Natural killer cell (primary cell): ENCODE measurements at regions not wholly inside any gene's neighbourhood (a gene's known extent, or its start where the extent isn't known, plus 50 kb on each side); places are given as distances from the start of the nearest gene placed in this dataset.

Experiments
- ATAC-seq, 3 donors: fragments of 150-1000 bp in 2 of 3; fragments of 200-7000 bp in 1 of 3; cut with Tn5 transposase; 1 replicate in 1 of 3; 2 replicates in 2 of 3; pipeline ENCODE4 v1.10.0; 2021; ENCODE audit warnings: mild to moderate bottlenecking in 2 of 3, moderate library complexity in 2 of 3
- DNase-seq, 2 donors: peaks; one replicate each; pipeline versions ENCODE4 v3.0.0 to v3.0.0-alpha.2; 2013 to 2021; ENCODE audit warnings: mixed read lengths in 1 of 2
- H3K27ac ChIP-seq: one replicate; pipeline ENCODE4 v1.5.1; 2013; ENCODE audit warnings: mild to moderate bottlenecking, low read length
- H3K27me3 ChIP-seq: one replicate; pipeline ENCODE4 v1.6.1; 2013; ENCODE audit warnings: low read length; ENCODE audit not compliant: control insufficient read depth, insufficient read depth
- H3K36me3 ChIP-seq: one replicate; pipeline ENCODE4 v1.6.1; 2013; ENCODE audit warnings: low read length; ENCODE audit not compliant: control insufficient read depth, insufficient read depth
- H3K4me1 ChIP-seq: one replicate; pipeline ENCODE4 v1.6.1; 2013; ENCODE audit warnings: low read length; ENCODE audit not compliant: control insufficient read depth, insufficient read depth
- H3K4me3 ChIP-seq: one replicate; pipeline ENCODE4 v1.5.1; 2013; ENCODE audit warnings: low read length
- H3K9me3 ChIP-seq: one replicate; pipeline ENCODE4 v1.6.1; 2013; ENCODE audit warnings: low read length; ENCODE audit not compliant: control insufficient read depth, insufficient read depth
- H3K27ac Mint-ChIP-seq, 2 donors: one replicate each; pipeline ENCODE4 v1.8.0; 2022; ENCODE audit warnings: mild to moderate bottlenecking in 2 of 2, mixed read lengths in 2 of 2, moderate library complexity in 1 of 2
- H3K27me3 Mint-ChIP-seq, 2 donors: one replicate each; pipeline ENCODE4 v1.8.0; 2022; ENCODE audit warnings: low read depth in 2 of 2, mixed read lengths in 2 of 2
- H3K36me3 Mint-ChIP-seq: one replicate; pipeline ENCODE4 v1.8.0; 2022; ENCODE audit warnings: mixed read lengths
- H3K4me1 Mint-ChIP-seq, 2 donors: one replicate each; pipeline ENCODE4 v1.8.0; 2022; ENCODE audit warnings: mixed read lengths in 2 of 2
- H3K4me3 Mint-ChIP-seq: one replicate; pipeline ENCODE4 v1.8.0; 2022; ENCODE audit warnings: mild to moderate bottlenecking, moderate library complexity, mixed read lengths
- H3K9me3 Mint-ChIP-seq, 2 donors: one replicate each; pipeline ENCODE4 v1.8.0; 2022; ENCODE audit warnings: mixed read lengths in 2 of 2
- CTCF ChIP-seq: fragments of 200-600 bp; IDR thresholded peaks from one replicate; pipeline ENCODE4 v1.8.0; 2022; ENCODE audit warnings: antibody characterized with exemption
- WGBS: methylation state at CpG from one replicate; pipeline ENCODE4 v1.1.7; 2013; ENCODE audit warnings: missing lambda C conversion rate; ENCODE audit not compliant: insufficient coverage; 5-methylcytosine and 5-hydroxymethylcytosine counted together
- intact Hi-C: fragments of 100-400 bp; cut with micrococcal nuclease; formaldehyde crosslinking; loops from one replicate; pipeline ENCODE4 v1.14.2; 2022

- H3K4me3 Mint-ChIP-seq: no peak overlapping the region
- Histone ChIP-seq H3K9me3 (peaks cover 6% of the 10 kb centered on the region), H3K27me3 (no peaks in the 10 kb centered on the region), H3K36me3 (no peaks in the 10 kb centered on the region), H3K4me1 (no peaks in the 10 kb centered on the region), H3K27ac (no peak overlapping the region), H3K4me3 (no peak overlapping the region)
- no peaks in the 10 kb centered on the region for H3K4me1 Mint-ChIP-seq
- no peak for ATAC-seq
- no peak overlapping the region for H3K27ac Mint-ChIP-seq
- peaks cover 7% of the 10 kb centered on the region in 2 donors for H3K9me3 Mint-ChIP-seq
- no peaks in the 10 kb centered on the region for H3K27me3 Mint-ChIP-seq
- TF ChIP-seq CTCF: no peak
- intact Hi-C loops: no loop called here
- WGBS: 67% methylated on average over 8 of the region's 8 CpGs
- DNase-seq: no peak
- H3K36me3 Mint-ChIP-seq: no peaks in the 10 kb centered on the region
These were observed 867.1 kb upstream of the TENM3 start for GRCh38 chr4:181376058-181376457.

DNA sequence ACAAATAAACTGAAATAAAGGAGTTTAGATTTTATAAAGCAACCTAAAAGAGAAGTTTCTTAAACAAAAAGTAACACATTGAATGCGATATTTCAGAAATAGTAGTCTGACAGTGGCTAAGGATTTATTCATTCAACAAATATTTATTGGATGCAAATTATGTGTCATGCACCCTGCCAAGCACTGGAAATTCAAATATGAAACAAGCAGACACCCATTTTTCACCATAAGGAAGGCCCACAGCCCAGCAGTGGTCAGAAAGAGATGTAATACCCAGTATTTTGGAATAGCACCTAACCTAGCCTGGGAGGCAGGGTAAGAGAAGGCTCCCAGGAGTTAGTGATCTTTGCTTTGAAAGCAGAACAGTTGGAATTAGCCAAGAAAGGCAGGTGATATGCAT lies 855.1 kb upstream of the TENM3 start:
- no peak overlapping the region for H3K27ac ChIP-seq
- DNase-seq: no peak
- no peaks in the 10 kb centered on the region for H3K27me3 Mint-ChIP-seq
- H3K27me3 ChIP-seq: no peaks in the 10 kb centered on the region
- H3K9me3 Mint-ChIP-seq: peaks cover 8 to 9% of the 10 kb centered on the region in 2 donors
- H3K9me3 ChIP-seq: no peaks in the 10 kb centered on the region
- H3K4me3 ChIP-seq: no peak overlapping the region
- no peaks in the 10 kb centered on the region for H3K36me3 Mint-ChIP-seq
- H3K4me1 ChIP-seq: no peaks in the 10 kb centered on the region
- TF ChIP-seq CTCF: no peak
- ATAC-seq: no peak
- intact Hi-C loops: no loop called here
- no peaks in the 10 kb centered on the region for H3K4me1 Mint-ChIP-seq
- H3K36me3 ChIP-seq: no peaks in the 10 kb centered on the region
- no peak overlapping the region for H3K27ac Mint-ChIP-seq
- H3K4me3 Mint-ChIP-seq: no peak overlapping the region
- no CpG with 5 or more reads among the region's 1 CpG for WGBS

GRCh38 chr4:181416966-181417365 lies 826.2 kb upstream of the TENM3 start:
- H3K27ac ChIP-seq: no peak overlapping the region
- Mint-ChIP-seq H3K27ac (no peak overlapping the region), H3K4me3 (no peak overlapping the region), H3K27me3 (no peaks in the 10 kb centered on the region), H3K9me3 (peaks cover 5 to 15% of the 10 kb centered on the region in 2 donors), H3K36me3 (peaks cover 9% of the 10 kb centered on the region), H3K4me1 (no peaks in the 10 kb centered on the region)
- ATAC-seq (no peak), DNase-seq (no peak)
- no peaks in the 10 kb centered on the region for H3K27me3 ChIP-seq
- peaks cover 8% of the 10 kb centered on the region for H3K9me3 ChIP-seq
- TF ChIP-seq CTCF: no peak
- 100% methylated on average over 1 of the region's 1 CpG for WGBS
- no peaks in the 10 kb centered on the region for H3K4me1 ChIP-seq
- intact Hi-C loops: no loop called here
- no peak overlapping the region for H3K4me3 ChIP-seq
- no peaks in the 10 kb centered on the region for H3K36me3 ChIP-seq

GRCh38 chr4:181418496-181418895 lies 824.7 kb upstream of the TENM3 start:
- H3K27me3 ChIP-seq: no peaks in the 10 kb centered on the region
- 86% methylated on average over 7 of the region's 8 CpGs for WGBS
- no peak overlapping the region for H3K27ac ChIP-seq
- no peak overlapping the region for H3K4me3 ChIP-seq
- no peaks in the 10 kb centered on the region for H3K36me3 ChIP-seq
- Mint-ChIP-seq H3K4me3 (no peak overlapping the region), H3K27ac (no peak overlapping the region), H3K36me3 (peaks cover 9% of the 10 kb centered on the region), H3K4me1 (no peaks in the 10 kb centered on the region), H3K9me3 (peaks cover 7 to 21% of the 10 kb centered on the region in 2 donors), H3K27me3 (no peaks in the 10 kb centered on the region)
- ATAC-seq: no peak
- H3K9me3 ChIP-seq: peaks cover 8% of the 10 kb centered on the region
- H3K4me1 ChIP-seq: no peaks in the 10 kb centered on the region
- TF ChIP-seq CTCF: no peak
- DNase-seq: no peak
- intact Hi-C loops: no loop called here
